Coronary artery (tissue), 2 donors: ENCODE measurements at regions not wholly inside any gene's neighbourhood (a gene's known extent, or its start where the extent isn't known, plus 50 kb on each side); places are given as distances from the start of the nearest gene placed in this dataset.

Experiments
- DNase-seq: peaks from one replicate; pipeline ENCODE4 v3.0.0-alpha.2; 2017; ENCODE audit warnings: low spot score
- H3K27ac ChIP-seq, 2 donors: fragments of 200-600 bp; sonication (generic); one replicate each; pipeline ENCODE4 v1.5.1; 2016 to 2019
- H3K4me3 ChIP-seq: fragments of 200-600 bp; sonication (generic); 2 replicates; pipeline ENCODE4 v1.5.1; 2016; ENCODE audit warnings: mild to moderate bottlenecking, moderate library complexity
- CTCF ChIP-seq: fragments of 200-600 bp; sonication (generic); IDR thresholded peaks from one replicate; pipeline ENCODE4 v1.5.1; 2019; ENCODE audit warnings: antibody characterized with exemption

- DNase-seq, result no peak
- no peak overlapping the region for H3K4me3 ChIP-seq
- no peak for TF ChIP-seq CTCF
- H3K27ac ChIP-seq, result no peak overlapping the region
These were observed 631.4 kb downstream of the CDH26 start for GRCh38 chr20:60589623-60590022.

GRCh38 chr20:60591172-60591799, 633.1 kb downstream of the CDH26 start:
- no peak for TF ChIP-seq CTCF
- H3K4me3 ChIP-seq, result no peak overlapping the region
- DNase-seq, result no peak
- H3K27ac ChIP-seq, result no peak overlapping the region

- H3K27ac ChIP-seq, result no peak overlapping the region
- no peak for TF ChIP-seq CTCF
These were observed 640.3 kb downstream of the CDH26 start for GRCh38 chr20:60598528-60598927.

GRCh38 chr20:60599381-60599780, 641.2 kb downstream of the CDH26 start:
- TF ChIP-seq CTCF, result no peak
- no peak for DNase-seq
- H3K27ac ChIP-seq, result no peak overlapping the region
- H3K4me3 ChIP-seq, result no peak overlapping the region

More at GRCh38 chr20:60598528-60598927, 640.3 kb downstream of the CDH26 start:
- no peak overlapping the region for H3K4me3 ChIP-seq
- DNase-seq, result no peak

- TF ChIP-seq CTCF, result no peak
- H3K4me3 ChIP-seq, result no peak overlapping the region
These were observed 641.8 kb downstream of the CDH26 start for GRCh38 chr20:60600036-60600435.

GRCh38 chr20:60624066-60624465, 628.0 kb upstream of the CDH4 start:
- TF ChIP-seq CTCF, result no peak
- no peak for DNase-seq
- Histone ChIP-seq H3K4me3 (no peak overlapping the region), H3K27ac (no peak overlapping the region)

More at GRCh38 chr20:60600036-60600435, 641.8 kb downstream of the CDH26 start:
- DNase-seq, result no peak
- no peak overlapping the region for H3K27ac ChIP-seq

- DNase-seq, result no peak
- H3K27ac ChIP-seq, result no peak overlapping the region
- no peak for TF ChIP-seq CTCF
- no peak overlapping the region for H3K4me3 ChIP-seq
These were observed 624.1 kb upstream of the CDH4 start for GRCh38 chr20:60627751-60628565.
